PFSK-1 (cell line): ENCODE measurements at regions not wholly inside any gene's neighbourhood (a gene's known extent, or its start where the extent isn't known, plus 50 kb on each side); places are given as distances from the start of the nearest gene placed in this dataset.

ENCODE experiments used
- FOXP2 ChIP-seq: optimal IDR thresholded peaks from 2 replicates; pipeline ENCODE3; 2011; ENCODE audit warnings: borderline replicate concordance, control low read depth, inconsistent platforms; ENCODE audit not compliant: insufficient read depth; ENCODE audit errors: extremely low read length, extremely low read depth
- POLR2AphosphoS5 ChIP-seq: IDR thresholded peaks from 2 replicates; pipeline ENCODE4 v1.6.1; 2012; ENCODE audit warnings: low read depth, mild to moderate bottlenecking, control low read depth, low read length, moderate library complexity
- SIN3A ChIP-seq: IDR thresholded peaks from 2 replicates; pipeline ENCODE4 v1.6.1; 2012; ENCODE audit warnings: mild to moderate bottlenecking, low read length, moderate library complexity, borderline replicate concordance; ENCODE audit not compliant: insufficient read depth
- TAF1 ChIP-seq: IDR thresholded peaks from 2 replicates; pipeline ENCODE4 v1.6.1; 2012; ENCODE audit warnings: low read length, control low read depth, borderline replicate concordance; ENCODE audit not compliant: insufficient read depth
- TF ChIP-seq, protein P1 (sequence below), 2 experiments: IDR thresholded peaks; 2 replicates each; pipeline versions ENCODE4 v1.6.1 to v1.8.0; 2011 to 2012; ENCODE audit warnings: low read depth in 2 of 2, low read length in 2 of 2, control low read depth in 1 of 2, inconsistent platforms in 1 of 2, mild to moderate bottlenecking in 1 of 2, moderate library complexity in 1 of 2; ENCODE audit not compliant: insufficient read depth in 1 of 2

DNA sequence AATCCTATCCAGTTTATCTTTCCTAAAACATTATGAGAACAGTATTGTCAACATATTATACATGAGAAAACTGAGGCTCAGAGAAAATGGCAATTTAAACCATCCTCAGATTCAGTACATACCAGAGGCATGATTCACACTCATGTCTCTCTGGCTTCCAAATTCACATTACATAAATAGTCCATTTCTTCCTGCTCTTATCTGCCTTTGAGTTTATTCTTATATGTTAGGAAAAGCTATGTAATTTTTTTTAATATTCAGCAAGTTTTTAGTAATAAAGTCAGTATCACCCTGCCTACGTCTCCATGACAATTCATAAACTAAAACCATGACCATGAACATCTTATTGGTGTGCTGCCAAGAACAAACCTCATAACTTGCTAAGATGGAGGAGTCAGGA, 1260.2 kb upstream of the SORCS1 start:
- TF ChIP-seq TAF1 (no peak), FOXP2 (no peak), SIN3A (no peak), POLR2AphosphoS5 (no peak)
- TF ChIP-seq, protein P1, sequence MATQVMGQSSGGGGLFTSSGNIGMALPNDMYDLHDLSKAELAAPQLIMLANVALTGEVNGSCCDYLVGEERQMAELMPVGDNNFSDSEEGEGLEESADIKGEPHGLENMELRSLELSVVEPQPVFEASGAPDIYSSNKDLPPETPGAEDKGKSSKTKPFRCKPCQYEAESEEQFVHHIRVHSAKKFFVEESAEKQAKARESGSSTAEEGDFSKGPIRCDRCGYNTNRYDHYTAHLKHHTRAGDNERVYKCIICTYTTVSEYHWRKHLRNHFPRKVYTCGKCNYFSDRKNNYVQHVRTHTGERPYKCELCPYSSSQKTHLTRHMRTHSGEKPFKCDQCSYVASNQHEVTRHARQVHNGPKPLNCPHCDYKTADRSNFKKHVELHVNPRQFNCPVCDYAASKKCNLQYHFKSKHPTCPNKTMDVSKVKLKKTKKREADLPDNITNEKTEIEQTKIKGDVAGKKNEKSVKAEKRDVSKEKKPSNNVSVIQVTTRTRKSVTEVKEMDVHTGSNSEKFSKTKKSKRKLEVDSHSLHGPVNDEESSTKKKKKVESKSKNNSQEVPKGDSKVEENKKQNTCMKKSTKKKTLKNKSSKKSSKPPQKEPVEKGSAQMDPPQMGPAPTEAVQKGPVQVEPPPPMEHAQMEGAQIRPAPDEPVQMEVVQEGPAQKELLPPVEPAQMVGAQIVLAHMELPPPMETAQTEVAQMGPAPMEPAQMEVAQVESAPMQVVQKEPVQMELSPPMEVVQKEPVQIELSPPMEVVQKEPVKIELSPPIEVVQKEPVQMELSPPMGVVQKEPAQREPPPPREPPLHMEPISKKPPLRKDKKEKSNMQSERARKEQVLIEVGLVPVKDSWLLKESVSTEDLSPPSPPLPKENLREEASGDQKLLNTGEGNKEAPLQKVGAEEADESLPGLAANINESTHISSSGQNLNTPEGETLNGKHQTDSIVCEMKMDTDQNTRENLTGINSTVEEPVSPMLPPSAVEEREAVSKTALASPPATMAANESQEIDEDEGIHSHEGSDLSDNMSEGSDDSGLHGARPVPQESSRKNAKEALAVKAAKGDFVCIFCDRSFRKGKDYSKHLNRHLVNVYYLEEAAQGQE (IDR thresholded peaks at IDR 0.05; ENCODE audit: insufficient read depth in 1 of 2, low read depth in 2 of 2, low read length in 2 of 2) = no peak

- no peak for TF ChIP-seq SIN3A
- TF ChIP-seq POLR2AphosphoS5 = no peak
- TF ChIP-seq, protein P1 (IDR thresholded peaks at IDR 0.05; ENCODE audit: insufficient read depth in 1 of 2, low read depth in 2 of 2, low read length in 2 of 2) = no peak
- no peak for TF ChIP-seq TAF1
- no peak for TF ChIP-seq FOXP2
Measured at GRCh38 chr10:108422286-108422685, 1257.8 kb upstream of the SORCS1 start.

DNA sequence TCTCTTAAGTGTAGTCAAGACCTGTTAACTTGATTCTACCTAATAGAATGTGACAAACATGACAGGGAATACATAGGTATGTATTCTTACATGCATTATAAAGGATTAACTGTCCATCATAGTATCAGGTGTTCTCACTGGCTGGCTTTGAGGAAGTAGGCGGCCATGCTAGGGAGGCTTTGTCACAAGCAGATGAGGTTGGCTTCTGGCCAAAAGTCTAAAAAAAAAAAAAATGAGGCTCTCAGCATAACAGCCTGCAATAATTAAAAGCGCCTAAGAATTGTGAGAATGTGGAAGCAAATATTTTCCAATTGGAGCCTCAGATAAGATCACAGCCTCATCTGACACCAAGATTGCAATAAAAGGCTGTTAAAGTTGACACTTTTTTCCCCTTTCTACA, 1256.8 kb upstream of the SORCS1 start:
- TF ChIP-seq SIN3A (no peak), POLR2AphosphoS5 (no peak), TAF1 (no peak), FOXP2 (no peak)
- TF ChIP-seq, protein P1 (IDR thresholded peaks at IDR 0.05; ENCODE audit: insufficient read depth in 1 of 2, low read depth in 2 of 2, low read length in 2 of 2) = no peak

GRCh38 chr10:108413954-108414353, 1249.4 kb upstream of the SORCS1 start:
- no peak for TF ChIP-seq SIN3A
- TF ChIP-seq, protein P1 (IDR thresholded peaks at IDR 0.05; ENCODE audit: insufficient read depth in 1 of 2, low read depth in 2 of 2, low read length in 2 of 2) = no peak
- no peak for TF ChIP-seq POLR2AphosphoS5
- no peak for TF ChIP-seq TAF1
- no peak for TF ChIP-seq FOXP2

DNA sequence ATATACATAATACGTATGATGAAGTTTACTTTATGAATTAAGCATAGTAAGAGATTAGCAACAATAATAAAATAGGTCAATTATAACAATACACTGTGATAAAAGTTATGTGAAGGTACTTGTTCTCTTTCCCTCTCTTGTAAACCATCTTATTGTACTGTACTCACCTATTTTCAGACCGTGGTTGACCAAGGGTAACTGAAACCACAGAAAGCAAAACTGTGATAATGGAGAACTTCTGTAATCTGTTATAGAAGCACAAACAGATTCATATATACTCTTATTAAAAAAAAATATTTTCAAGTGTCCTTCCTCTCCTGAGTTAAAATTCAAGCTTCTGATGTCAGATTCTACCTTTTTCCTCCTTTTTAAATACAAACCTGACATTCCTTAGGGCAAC, 1247.8 kb upstream of the SORCS1 start:
- TF ChIP-seq FOXP2 (no peak), SIN3A (no peak), POLR2AphosphoS5 (no peak), TAF1 (no peak)
- TF ChIP-seq, protein P1 (IDR thresholded peaks at IDR 0.05; ENCODE audit: insufficient read depth in 1 of 2, low read depth in 2 of 2, low read length in 2 of 2) = no peak
